ENCODE measurements at regions not wholly inside any gene's neighbourhood (a gene's known extent, or its start where the extent isn't known, plus 50 kb on each side); places are given as distances from the start of the nearest gene placed in this dataset.

DNA sequence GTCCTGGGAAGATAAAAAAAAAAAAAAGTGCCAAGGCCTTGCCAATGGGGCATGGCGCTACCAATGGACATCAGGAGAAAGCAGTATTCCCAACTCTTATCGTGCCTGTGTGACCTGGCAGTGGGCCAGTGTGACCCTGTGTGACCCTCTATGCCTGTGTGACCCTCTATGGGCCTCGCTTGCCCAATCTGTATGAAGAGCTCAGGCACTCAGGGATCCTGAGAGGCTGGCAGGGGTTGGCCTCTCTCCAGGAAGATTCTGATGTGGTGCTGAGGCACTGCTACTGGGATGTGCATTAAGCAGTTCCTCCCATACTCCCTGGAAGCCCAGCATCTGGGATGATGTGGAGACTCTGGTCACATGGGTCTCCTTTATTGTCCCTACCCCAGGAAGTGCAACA is 179.2 kb downstream of the MACROH2A1 start:
- no peak for DNase-seq (ENCODE audit: low read depth in 2 of 2)

DNA sequence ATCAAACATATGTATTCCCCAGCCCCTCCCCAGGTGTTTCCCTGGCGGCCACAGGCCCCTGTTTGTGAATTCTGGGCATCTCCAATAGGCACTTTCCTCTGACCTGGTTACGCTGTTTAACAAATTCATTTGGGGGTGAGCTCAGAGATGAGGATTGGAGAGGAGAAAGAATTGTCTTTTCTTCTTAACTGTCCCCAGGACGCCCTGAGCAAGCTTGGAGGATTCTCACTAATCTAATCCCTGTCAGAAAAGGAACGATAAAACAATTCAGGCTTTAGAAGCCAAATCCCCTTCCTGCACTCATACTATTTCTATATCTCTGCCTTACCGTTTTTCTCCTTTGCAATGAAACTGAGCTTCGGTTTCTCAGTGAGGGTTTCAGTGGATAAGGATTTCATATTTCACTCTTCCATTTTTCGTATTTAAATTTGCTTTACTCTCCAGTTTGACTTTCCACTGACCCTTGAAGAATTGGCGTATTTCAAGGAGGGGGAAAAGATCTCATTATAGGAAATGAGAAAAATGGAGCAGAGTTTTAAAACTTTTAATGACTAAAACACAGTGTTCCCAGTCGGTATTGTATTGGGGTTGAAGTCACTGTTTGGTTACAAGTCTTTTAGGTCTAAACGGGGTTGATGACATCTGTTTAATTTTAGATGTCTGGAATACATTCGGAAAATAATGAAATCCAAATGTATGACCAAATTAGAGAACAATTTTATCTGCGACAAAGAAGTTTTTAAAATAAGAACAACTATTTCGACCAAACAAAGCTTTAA is 180.1 kb downstream of the MACROH2A1 start:
- DNase-seq (ENCODE audit: low read depth in 2 of 2): no peak

DNA sequence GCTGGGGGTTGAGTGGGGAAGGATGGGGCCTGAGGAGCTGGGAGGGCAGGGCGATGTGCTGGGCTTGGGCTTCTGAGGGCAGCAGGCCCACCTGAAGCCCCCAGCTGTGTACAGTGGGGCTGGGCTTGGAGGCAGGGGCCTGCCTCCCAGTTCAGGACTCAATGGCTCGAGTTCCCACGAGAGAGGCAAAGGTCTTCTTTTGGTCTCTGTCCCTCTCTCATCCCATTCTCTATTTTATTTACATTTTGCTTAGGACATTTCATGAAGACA is 180.6 kb downstream of the MACROH2A1 start:
- no peak for DNase-seq (ENCODE audit: low read depth in 2 of 2)

DNA sequence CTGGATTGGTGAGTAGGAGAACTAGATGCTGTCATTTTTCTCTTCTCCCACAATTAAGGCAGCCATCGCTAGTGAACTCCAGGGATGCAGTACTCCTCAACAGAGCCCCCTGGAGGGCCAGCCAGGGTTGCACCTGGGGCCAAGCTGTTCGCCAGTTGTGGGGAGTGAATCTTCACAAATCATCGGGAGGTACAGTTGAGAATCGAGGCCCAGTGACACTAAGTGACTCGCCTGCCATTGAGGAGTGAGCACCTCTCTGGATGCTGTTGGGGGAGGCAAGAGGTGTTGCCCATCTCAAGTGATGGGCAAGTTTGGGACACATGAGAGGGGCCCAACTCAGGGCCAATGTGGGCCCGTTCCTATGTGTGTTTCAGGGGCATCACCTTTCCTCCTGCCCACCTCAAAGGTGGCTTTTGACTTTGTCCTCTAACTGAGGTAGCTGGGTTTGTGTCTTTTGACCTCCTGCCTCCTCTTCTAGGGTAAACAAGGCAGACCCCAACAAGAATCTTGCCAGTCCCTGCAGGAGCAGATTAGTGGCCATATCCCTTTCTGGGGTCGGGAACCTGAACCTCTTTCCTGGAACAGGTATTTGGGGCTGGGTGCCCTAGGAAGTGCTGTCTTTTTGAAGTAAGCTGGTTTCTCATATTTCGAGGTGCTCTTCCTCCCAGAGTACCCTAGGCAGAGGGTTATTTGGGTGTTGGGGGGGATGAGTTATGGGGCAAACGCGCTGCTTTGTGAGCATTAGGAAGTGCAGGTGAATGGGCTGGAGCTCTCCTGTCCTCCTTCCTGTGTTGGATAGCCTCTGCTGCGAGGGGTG is 181.2 kb downstream of the MACROH2A1 start:
- DNase-seq (ENCODE audit: low read depth in 2 of 2): no peak

DNA sequence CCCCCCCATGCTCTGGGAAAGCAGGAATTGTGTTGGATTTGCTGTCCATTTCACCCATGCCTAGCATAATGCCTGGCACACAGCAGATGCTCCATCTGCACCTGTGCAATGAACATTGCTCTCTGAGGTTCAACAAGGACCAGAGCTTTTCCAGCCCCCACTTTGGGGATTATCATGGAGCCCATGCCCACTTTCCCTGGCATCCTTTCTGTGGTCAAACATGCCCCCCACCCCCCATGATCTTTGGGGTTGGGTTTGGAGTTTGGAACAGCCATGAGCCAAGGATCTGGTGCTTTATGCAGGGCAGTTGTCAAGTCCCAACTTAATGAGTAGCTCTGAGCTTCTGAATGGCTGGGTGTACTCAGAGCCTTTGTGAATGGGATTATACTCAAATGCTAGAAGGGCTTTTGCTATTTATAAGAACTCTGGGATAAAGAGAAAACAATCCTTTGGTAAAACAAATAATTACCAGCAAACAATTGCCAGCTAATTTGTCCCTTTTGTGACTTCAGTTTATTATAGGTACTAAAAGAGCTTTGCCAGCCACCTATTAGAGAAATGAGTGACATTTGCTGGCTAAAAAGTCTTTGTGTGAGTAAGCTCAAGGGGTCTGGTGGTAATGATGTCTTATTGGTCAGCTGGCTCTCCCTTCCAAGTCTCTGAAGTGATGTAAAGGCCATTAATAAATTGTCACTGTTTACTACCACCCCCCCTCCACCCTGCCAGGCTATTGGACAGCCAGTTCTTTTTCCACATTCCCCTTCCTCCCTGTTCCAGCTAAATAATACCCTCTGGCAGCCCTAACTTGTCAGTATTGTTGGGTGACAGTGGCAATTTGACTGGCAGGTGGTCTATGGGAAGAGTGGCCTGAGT is 182.3 kb downstream of the MACROH2A1 start:
- no peak for DNase-seq (ENCODE audit: low read depth in 2 of 2)

DNA sequence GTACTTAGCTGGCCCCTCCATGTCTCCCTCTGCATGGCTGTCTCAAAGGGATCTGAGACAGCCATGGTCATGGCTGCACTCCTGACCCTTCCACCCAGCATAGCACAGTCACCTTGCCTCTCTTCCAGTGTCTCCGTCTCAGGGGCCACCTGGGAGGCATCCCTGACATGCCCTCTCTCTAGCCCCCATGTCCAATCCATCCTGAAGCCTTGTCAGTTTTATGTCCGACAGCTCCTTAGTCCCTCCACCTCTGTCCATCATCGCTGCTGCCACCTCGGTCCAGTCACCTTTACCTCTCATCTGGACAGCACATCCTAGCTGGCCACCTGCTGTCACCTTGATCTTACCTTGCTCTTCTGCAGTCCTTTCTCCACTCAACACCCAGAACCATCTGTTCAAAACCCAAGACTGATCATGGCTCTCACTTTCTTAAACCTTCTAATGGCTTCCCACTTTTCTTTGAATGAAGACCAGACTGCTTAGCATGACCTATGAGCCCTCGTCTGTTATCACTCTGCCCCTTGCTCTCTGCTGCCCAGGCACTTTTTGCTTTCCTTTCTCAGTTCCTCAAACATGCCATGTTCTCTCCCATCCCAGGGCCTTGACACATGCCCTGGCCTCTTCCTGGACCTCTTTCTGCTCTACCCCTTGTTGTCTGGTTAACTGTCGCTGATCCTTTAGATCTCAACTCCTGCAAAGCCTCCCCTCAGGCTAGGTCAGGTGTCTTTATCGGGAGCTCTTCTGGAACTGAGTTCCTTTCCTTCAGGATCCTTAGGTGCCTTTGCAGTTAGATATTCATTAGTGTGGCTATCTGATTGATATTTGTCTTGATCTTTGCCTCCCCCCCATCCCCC is 181.8 kb upstream of the PITX1 start:
- DNase-seq (ENCODE audit: low read depth in 2 of 2): no peak

DNA sequence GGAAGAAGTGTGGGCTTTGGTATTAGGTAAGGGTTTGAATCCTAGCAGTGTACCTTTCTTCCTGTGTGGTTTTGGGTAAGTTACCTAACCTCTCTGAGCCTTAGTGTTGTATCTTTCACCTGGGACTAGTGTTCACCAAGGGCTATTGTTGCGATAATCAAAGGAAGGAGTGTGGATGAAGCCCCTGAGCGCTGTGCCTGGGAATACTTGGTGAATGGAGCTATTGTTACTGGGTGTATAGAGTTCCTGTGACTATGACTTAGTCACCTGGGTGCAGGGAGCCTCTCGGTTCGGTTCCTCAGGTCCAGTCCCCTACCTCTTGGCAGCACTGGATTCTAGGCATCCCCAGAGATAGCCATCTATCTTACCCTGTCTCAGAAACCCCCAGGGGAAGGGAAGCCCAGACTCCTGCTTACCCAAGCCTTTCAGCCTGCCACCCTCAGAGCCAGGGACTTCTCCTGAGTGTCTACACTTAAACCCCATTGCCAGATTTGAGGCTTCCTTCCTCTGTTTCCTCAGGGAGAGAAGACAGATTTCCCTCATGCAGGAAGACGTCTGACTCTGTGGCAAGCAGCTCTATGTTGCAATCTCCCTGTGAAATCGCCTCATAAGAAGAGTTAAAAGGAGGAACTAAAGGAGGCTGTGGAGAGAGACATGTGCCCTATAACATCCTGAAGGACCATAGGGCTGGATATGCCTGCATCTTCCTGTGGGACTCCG is 181.0 kb upstream of the PITX1 start:
- DNase-seq (ENCODE audit: low read depth in 2 of 2): peak in 1 of 2 donors; percentile 21

DNA sequence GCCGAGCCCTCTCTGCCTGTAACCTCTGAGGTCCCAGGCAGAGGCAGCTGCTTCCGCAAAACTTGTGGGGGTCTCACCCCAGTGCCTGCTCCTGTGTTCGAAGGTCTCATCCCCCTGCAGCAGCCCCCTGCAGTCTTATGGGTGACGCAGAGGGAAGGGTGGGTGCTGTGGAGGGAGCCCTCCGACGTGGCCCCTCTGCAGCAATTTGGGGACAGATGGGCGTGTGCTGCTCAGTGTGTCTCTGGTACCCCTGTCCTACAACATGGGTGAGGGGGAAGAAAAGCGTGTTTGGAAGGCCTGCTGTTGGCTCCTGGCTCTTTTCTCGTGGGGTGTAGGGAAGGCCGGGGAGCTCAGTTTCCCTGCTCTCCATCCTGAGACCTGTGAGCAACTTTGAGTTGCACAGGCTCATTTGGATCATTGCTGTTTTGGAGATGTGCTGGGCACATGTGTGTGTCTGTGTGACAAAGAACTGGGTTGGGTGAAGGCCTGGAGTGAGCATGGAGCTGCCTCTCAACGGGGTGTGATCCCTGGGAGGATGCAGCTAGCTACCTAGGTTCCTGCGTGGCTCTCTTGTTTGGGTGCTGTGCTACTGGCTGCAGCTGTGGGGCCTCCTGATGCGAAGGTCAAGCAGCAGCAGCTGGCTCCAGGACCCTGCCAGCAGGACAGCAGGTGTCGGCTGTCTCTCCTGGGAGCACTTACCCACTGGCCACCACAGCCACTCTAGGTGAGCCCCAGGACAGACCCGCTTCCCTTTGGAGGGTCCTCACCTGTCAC is 179.6 kb upstream of the PITX1 start:
- DNase-seq (ENCODE audit: low read depth in 2 of 2): no peak

DNA sequence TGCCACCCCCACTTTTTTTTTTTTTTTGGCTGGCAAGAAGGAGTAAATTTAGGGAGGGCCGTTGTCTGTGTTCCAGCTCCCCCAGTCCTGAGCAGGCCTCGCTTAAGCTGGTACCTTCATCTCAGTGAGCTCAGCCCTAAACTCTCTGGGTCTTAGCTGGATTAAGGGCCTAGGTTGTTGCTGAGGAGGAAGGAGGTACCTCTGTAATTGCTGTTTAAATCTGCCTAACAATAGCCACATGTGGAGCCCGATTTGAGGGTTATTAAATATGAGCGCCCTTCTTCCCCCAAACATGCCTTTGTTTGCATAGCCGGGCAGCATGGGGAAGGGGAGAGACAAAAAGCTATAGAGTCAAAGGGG is 179.0 kb upstream of the PITX1 start:
- no peak for DNase-seq (ENCODE audit: low read depth in 2 of 2)

GRCh38 chr5:135212361-135213026 is 178.5 kb upstream of the PITX1 start:
- DNase-seq (ENCODE audit: low read depth in 2 of 2): no peak

DNA sequence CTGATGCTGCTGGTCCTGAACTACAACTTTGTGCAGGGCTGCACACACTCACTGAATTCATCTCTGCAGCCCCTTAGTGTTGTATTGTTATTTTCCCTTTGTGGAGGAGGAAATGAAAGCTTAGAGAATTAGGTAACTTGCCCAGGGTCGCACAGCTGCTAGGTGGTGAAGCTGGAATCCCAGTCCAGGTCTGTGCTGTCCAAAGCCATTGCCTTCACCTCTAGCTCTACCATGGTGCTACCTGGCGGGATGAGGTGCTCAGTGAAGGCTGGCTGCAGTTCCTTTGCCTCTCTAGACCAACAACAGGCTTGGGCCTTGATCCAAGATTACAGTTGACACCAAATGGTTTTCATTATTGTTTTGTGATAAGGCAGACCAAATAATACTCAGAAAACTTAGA is 177.8 kb upstream of the PITX1 start:
- no peak for DNase-seq (ENCODE audit: low read depth in 2 of 2)

DNA sequence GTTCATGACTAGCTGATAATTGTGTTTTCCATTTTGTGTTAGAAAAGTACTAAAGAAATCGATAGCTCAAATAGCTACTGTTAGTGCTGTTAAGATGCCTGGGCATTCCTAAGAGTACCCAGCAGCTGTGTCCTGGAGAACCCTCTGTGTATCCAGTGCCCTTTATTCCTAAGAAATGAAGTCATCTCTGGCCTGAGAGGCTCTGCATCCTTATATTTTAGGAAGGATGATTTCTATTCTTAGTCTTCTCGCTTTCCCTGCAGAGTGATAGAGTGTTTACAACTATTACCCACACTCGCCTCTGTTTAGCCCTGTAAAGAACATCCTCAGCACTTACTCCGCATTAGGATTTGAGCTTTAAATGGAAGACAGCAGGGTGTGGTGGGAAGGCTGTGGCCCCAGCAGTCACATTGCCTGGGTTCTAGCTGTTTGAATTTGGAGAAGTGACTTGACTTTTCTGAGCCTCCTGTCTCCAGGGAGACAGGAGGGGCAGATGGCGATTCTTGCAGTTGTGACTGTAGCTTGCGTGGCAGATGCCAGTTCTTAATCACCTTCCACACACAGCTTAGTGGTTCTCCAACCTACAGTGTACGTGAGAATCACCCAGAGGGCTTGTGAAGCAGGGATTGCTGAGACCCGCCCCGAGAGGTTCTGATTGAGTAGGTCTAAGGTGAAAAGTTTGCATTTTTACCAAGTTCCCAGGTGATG is 177.2 kb upstream of the PITX1 start:
- no peak for DNase-seq (ENCODE audit: low read depth in 2 of 2)

- DNase-seq (ENCODE audit: low read depth in 2 of 2): no peak
Measured at GRCh38 chr5:135210286-135211055, 176.4 kb upstream of the PITX1 start.

GRCh38 chr5:135208903-135209721 is 175.1 kb upstream of the PITX1 start:
- DNase-seq (ENCODE audit: low read depth in 2 of 2): peak; percentile 89 to 97

GRCh38 chr5:135208555-135208902 is 174.5 kb upstream of the PITX1 start:
- DNase-seq (ENCODE audit: low read depth in 2 of 2): no peak

DNA sequence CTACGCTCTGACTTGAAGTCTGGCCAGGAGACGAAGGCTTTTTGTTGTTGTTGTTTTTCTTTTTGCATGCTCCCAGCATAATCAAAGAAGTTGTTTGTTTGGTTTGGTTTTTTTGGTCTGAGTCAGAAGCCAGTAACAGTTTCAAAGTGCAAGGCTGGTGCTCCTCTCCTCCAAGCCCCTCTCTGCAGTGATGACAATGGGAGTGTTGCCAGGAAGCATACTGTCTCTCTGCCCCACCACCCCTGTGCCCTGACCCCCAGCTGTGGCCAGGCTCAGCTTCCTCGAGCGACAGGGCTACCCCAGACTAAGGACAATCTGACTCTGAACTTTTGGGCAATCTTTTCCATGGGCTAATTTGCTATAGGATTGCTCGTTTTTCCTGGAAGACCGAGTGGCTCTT is 173.8 kb upstream of the PITX1 start:
- DNase-seq (ENCODE audit: low read depth in 2 of 2): no peak

DNA sequence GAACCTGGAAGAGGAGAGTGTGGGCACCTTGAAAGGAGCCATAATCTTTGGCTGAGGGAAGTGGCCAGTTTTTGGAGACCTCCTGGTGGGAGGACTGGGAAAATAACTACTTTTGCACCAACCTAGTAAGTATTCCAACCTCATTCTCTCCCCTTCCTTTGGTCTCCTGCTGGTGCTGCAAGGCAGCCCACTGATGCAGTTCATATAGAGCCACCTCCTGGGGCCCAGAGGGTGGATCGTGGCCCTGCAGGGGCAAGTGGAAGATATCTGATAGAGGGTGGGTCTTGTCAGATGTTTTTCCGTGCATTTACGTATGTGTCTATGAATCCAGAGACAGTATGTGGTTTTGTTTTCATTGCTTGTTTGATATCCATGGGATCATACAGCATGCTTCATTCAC is 172.8 kb upstream of the PITX1 start:
- DNase-seq (ENCODE audit: low read depth in 2 of 2): no peak

Measured in lung microvascular endothelial cell (primary cell).